ENCODE measurements at regions not wholly inside any gene's neighbourhood (a gene's known extent, or its start where the extent isn't known, plus 50 kb on each side); places are given as distances from the start of the nearest gene placed in this dataset.

DNA sequence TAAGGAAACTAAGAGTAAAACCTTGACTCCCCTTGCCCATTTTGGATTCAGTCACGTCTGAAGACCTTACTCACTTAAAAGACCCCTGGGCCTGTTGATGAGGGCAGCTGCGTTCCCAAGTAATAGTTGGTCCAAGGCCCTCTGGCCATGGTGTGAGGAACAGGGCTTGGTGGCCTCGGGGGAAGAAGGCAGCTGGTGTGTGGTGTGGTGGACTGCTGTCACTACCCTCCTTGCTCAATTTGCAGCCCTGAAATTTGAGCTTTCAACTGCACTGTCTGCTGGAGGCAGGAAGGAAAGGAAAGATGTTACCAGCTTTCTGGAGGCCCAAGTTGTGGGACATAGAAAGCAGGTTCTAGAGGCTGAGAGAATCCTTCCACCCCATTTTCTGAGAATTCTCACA, 128.2 kb downstream of the SLC38A6 start:
- TF ChIP-seq, protein P1, sequence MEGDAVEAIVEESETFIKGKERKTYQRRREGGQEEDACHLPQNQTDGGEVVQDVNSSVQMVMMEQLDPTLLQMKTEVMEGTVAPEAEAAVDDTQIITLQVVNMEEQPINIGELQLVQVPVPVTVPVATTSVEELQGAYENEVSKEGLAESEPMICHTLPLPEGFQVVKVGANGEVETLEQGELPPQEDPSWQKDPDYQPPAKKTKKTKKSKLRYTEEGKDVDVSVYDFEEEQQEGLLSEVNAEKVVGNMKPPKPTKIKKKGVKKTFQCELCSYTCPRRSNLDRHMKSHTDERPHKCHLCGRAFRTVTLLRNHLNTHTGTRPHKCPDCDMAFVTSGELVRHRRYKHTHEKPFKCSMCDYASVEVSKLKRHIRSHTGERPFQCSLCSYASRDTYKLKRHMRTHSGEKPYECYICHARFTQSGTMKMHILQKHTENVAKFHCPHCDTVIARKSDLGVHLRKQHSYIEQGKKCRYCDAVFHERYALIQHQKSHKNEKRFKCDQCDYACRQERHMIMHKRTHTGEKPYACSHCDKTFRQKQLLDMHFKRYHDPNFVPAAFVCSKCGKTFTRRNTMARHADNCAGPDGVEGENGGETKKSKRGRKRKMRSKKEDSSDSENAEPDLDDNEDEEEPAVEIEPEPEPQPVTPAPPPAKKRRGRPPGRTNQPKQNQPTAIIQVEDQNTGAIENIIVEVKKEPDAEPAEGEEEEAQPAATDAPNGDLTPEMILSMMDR (IDR thresholded peaks at IDR 0.05): no peak
- H3K4me3 ChIP-seq: no peak overlapping the region
- peak overlapping the region in 1 of 2 donors; percentile 36 for H3K27ac ChIP-seq
- DNase-seq (ENCODE audit: low spot score): no peak

DNA sequence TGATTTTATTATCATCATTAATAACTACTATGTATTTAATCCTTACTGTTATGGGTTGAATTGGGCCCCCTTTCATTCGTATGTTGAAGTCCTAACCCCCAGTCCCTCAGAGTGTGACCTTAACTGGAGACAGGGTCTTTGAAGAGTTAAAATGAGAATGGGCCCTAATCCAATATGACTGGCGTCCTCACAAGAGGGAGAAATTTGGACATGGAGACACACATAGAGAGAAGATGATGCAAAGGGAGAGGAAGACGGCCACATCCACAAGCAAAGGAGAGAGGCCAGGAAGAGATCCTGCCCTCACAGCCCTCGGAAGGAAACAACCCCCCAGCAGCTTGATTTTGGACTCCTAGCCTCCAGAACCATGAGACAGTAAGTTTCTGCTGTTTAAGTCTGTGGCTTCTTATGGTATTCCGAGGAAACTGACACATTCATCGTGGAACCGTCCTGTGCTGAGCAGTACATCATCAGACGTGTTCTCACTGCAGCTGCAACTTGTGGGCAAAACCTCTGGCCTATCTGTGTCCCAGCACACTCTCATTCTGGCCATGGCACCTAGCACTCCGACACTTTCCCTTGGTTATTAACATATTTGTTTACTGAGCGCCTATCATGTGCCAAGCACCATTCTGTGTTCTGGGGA, 127.6 kb downstream of the SLC38A6 start:
- DNase-seq (ENCODE audit: low spot score): no peak
- TF ChIP-seq, protein P1 (IDR thresholded peaks at IDR 0.05): no peak

DNA sequence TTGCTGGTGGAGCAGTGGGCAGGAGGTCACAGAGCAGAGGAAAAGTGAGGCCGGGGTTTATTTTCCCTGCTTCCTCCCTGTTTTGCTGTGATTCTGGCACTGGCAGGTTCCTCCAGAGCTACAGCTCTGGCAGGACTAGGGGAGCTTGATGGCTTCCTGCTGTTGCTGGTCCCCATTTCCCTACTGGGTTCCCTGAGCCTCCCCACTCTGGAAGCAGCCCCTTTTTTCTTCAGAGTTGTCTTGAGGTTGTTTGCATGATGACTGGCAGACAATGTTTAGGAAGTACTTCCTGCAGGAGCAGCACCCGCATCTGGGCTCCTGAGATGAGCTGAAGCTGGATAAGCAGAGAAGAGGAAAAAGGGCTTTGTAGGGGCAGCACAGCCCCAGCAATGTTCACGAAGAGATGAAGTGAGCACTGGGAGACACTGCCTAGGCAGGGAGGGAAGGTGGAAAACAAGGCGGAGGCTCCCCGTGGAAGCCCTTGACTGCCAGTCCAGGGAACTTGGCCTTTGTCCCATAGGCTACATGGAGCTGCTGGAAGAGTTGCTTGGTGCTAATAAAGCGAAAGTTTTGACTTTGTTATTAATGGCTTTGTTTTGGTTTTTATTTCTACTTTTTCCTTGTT, 126.9 kb downstream of the SLC38A6 start:
- DNase-seq (ENCODE audit: low spot score): no peak
- no peak overlapping the region for H3K4me3 ChIP-seq
- TF ChIP-seq, protein P1 (IDR thresholded peaks at IDR 0.05): no peak
- peak overlapping the region in 1 of 2 donors; percentile 36 for H3K27ac ChIP-seq

More for the DNA sequence above, 127.6 kb downstream of the SLC38A6 start:
- Histone ChIP-seq H3K27ac (peak overlapping the region in 1 of 2 donors; percentile 36), H3K4me3 (no peak overlapping the region)

DNA sequence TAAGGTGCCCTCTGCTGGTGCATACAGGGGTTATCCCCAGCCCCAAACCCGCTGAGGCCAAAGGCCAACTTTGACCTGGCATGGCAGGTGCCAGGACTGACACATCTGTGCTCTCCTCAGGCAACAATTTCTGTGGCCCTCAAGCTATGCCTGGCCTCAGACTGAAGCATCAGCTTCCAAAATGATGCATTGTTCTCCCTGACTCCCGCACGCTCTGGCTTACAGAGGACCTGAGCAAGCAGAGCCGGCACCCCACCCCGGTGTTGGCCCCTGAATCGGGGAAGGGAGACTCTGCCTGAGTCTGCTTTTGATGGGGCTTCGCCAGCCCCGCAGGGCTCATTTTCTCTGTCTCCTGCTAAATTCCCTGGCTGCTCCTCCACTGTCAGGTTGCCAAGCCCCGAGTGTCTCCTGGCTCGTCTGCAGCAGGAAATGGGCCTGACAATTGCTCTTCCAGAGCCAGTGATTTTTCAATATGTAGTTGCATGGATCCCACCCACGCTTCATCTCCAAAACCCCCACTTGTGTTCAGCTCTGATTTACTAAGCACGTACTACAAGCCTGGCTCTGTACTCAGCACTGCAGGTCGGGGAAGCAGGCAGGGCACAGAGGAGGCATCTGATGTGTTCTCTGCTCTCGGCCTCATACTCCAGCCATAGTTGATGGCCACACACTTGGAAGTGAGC, 126.1 kb downstream of the SLC38A6 start:
- TF ChIP-seq, protein P1 (IDR thresholded peaks at IDR 0.05): no peak
- Histone ChIP-seq H3K4me3 (no peak overlapping the region), H3K27ac (no peak overlapping the region)
- DNase-seq (ENCODE audit: low spot score): no peak

DNA sequence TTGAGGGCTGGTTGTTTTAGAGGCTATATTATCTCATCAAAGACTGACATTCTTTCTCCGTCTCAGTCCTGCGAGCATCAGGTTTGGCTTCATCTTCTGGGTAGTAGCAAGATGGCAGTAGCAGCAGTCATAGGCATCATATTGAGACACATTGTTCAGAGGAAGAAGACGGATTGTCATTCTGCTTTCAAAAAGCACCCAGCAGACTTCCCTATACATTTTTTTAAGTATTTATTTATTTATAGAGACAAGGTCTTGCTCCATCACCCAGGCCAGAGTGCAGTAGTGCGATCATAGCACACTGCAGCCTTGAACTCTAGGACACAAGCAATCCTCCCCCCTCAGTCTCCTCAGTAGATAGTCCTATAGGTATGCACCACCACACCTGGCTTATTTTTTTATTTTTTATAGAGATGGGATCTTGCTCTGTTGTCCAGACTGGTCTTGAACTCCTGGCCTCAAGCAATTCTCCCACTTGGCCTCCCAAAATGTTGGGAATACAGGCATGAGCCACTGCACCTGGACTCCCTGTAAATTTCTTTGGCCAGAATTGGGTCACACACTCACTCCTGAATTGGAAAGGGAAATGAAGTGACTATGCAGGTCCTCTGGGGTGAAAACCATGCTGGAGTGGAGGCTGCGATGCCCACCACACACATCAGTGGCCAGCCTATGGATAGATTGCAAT, 125.4 kb downstream of the SLC38A6 start:
- TF ChIP-seq, protein P1 (IDR thresholded peaks at IDR 0.05): no peak
- Histone ChIP-seq H3K4me3 (no peak overlapping the region), H3K27ac (no peak overlapping the region)
- no peak for DNase-seq (ENCODE audit: low spot score)

DNA sequence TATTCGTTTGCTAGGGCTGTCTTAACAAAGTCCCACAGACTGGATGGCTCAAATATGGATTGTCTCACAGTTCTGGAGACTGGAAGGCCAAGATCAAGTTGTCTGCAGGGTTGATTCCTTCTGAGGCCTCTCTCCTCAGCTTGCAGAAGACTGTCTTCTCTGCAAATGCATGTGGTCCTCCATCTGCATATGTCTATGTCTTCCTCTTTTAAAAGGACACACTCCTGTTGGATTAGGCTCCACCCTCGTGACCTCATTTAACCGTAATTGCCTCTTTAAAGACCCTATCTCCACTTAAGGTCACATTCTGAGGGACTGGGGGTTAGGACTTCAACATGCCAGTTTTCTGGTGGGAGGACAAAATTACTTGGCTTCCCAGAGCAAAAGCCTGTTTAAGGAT, 123.3 kb downstream of the SLC38A6 start:
- H3K27ac ChIP-seq: peak overlapping the region; percentile 63 to 86
- H3K4me3 ChIP-seq: peak overlapping the region; percentile 44

More for the DNA sequence above, 123.3 kb downstream of the SLC38A6 start:
- no peak for DNase-seq (ENCODE audit: low spot score)
- TF ChIP-seq, protein P1 (IDR thresholded peaks at IDR 0.05): no peak

All from coronary artery (tissue), 2 donors.